Epidermal melanocyte (primary cell): ENCODE measurements at regions not wholly inside any gene's neighbourhood (a gene's known extent, or its start where the extent isn't known, plus 50 kb on each side); places are given as distances from the start of the nearest gene placed in this dataset.
A peak's percentile ranks its signal among the peaks of the same experiment; 100 is the strongest.

Experiments
- DNase-seq: peaks from one replicate; pipeline ENCODE4 v3.0.0; 2011; ENCODE audit warnings: low spot score; ENCODE audit not compliant: insufficient read length

DNA sequence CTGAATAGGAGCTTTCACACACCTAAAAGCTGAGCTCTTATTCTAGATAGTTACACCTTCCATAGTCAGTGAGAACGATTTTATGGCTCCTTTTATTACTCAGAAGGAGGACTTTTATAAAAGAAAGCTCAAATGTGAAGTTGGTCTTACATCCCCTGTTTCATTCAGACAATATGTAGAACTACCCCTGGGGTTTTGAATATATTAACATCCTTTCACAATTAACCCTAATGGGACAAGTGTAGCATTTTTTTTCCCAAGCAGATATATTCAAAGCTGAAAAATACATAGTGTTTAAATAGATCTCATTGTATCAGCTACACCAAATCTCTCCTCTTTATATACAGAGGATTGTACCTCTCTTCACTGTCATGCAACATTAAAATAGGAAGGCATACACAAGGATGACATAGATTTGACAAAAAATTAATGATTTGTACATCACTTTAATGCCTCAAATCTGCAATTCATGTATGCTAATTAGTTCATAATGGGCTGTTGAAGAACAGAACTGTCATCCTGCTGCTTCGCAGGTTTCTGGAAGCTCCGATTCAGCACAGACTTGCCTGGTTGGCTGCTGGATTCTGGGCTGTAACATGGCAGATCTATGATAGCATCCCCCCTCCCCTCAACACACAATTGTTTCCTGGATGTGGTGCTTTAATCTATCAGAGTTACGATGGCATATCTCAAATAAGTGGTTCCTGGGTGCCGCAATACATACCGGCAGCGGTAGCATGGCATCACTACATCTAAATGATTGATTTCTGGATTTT is 129.7 kb upstream of the PARD3B start:
- DNase-seq: no peak

GRCh38 chr2:204416236-204416635 is 129.0 kb upstream of the PARD3B start:
- DNase-seq: no peak

DNA sequence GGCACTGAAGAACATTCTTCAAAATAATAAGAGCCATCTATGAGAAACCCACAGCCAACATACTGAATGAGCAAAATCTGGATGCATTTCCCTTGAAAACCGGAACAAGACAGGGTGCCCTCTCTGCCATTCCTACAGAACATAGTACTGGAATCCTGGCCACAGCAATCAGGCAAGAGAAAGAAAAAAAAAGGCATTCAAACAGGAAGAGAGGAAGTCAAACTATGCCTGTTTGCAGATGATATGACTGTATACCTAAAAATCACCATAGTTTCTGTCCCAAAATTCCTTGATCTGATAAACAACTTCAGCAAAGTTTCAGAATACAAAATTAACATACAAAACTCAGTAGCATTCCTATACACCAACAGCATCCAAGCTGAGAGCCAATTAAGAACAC is 119.5 kb upstream of the PARD3B start:
- DNase-seq: no peak

DNA sequence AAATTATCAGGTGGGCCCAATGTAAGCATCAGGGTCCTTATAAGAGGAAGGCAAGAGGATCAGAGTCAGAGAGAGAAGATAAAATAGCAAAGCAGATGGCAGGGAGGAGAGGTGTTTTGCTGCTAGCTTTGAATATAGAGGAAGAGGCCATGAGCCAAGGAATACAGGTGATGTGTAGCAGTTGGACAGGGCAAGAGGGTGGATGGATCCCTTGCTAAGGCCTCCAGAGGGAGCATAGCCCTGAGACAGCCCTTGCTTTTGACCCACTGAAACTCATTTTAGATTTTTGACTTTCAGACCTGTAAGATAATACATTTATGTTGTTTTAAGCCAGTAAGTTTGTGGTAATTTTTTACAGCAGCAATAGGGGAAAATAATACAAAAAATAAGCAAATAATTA is 116.6 kb upstream of the PARD3B start:
- no peak for DNase-seq

DNA sequence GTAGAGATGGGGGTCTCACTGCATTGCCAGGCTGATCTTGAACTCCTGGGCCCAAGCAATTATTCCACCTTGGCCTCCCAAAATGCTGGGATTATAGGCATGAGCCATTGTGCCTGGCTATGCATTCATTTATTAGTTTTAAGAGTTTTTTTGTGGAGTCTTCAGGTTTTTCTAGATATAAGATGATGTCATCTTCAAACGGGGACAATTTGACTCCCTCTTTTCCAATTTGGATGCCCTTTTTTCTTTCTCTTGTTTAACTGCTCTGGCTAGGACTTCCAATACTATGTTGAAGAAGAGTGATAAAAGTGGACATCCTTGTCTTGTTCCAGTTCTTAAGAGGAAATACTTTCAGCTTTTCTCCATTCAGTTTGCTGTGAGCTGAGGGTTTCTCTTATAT is 113.7 kb upstream of the PARD3B start:
- DNase-seq: no peak

GRCh38 chr2:204432196-204432595 is 113.1 kb upstream of the PARD3B start:
- DNase-seq: no peak

DNA sequence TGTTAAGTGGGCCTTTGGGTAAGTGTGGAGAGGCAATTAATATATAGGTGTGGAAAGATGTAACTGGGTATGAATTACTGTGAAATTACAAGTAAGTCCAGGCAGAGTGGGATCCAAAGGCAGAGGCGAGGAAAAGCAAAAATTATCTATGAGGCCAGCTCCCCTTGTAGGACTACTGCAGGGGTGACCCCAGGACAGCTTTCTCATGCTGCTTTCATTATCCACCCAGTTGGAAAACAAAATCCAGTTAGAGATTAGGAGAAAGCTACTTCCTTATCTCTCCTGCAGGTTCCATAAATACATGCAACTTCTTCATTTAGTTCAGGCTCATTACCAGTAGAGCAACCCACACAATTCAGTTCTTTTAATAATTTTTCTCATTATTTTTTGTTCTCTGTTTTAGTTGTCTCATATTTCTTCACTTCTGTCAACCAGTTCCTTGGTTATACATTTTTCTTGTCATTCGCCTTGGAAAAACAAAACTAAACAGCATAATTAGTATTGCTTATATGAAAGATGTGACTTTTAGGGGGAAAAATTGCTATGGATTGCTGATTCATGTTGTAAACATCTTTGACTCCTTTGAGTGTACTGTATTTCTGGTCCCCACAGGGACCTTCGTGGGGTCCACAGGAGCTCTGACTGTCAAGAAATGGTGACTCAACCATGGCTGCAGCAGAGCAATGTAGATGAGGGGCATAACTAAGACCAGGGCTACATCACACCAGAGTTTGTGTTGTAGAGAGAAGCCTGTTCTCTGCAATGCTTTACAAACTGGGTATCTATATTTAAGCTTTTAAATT is 110.4 kb upstream of the PARD3B start:
- no peak for DNase-seq

DNA sequence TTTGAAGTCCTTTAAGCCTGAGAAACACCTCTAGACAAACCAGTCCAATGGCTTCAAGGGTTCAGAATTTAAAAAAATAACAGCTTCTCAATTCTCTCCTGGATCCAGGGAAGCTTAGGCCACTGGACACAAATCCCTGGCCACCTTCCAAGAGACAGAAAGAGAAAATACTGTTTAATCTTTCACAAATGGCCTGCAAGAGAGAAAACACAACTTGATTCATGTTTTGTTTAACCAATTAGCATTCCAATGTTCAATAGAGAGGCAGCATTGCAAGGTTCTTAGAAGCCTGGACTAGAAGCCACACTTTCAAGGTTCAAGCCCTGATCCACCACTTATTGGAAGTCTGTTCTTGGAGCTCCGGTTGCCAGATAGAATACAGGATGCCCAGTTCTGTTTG is 109.0 kb upstream of the PARD3B start:
- DNase-seq: no peak

DNA sequence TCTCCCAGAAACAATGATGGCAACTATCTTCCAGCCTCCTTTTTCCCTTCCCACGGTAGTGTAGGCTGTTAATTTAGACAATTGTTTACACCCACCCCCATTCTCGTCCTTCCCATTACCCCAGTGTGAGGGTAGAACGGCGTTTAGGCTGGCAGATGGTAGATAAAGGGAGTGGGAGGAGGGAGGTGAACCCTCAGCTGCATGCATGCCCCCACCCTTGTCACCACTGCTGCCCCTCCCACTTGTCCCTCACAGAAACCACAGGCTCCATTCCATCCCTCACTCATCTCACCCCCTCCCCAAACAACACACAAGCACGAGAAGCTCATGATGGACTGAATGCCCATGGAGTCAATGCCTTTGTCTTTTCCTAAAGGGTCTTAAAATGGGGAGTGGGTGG is 107.9 kb upstream of the PARD3B start:
- no peak for DNase-seq

DNA sequence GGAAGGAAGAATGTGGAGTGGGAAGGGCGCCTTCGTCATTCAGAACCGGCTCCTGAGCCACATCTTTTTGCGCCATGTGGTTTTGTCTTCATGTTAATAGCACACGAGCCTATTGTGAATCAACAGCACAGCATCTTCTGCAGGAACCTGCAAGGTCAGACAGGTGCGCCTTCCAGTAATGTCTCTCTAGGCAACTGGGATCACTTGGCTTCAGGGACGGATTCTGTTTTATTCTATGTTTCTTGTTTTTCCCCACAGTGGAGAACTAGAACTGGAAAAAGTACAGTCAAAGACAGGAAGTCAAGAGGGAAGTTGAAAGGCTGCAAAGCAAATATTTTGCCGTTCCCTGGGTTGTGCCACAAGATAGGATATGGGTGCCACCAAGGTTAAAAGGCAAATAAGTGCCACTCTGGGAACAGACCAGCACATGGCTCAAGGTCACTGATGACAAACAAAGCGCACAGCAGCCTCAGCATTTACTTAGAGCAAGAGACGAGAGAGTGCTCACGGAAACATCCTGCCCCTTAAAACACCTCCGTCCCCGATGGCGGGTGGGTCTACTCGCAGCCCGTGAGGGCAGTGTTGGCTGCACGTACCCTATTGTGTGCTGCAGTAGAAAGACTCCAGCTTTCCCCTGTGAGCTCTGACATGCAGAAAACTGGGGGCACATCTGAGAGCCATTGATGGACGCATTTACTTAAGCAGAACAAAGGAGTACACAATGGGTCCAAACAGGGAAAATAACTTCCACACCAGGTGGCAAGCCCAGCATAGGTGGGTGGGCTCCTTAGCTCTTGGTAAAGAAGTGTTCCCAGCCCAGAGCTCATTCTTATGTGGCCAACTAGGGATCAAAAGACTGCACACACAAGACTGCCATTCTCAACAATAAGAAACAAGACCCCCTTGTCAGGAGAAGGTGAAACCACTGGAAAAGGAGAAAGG is 107.2 kb upstream of the PARD3B start:
- DNase-seq: no peak

DNA sequence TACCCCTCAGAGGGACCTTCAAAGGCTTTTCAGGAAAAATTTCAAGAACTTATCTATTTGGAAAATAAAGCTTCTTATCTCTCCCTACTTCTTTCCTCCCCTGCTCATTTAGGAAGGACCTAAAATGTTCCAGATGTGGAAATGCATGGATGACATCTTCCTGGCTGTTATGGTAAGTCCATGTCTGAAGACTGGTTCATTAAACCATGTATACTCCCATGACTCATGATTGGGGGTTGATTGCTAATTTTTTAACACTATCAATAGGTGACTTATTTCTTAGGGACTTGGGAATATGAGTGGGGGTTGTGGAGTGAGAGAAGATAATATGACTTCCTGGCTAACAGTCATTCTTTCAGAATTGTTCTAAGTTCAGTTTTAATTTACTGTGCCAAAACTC is 104.0 kb upstream of the PARD3B start:
- no peak for DNase-seq

GRCh38 chr2:204445149-204445548 is 100.1 kb upstream of the PARD3B start:
- no peak for DNase-seq

GRCh38 chr2:204447722-204448121 is 97.6 kb upstream of the PARD3B start:
- DNase-seq: no peak

GRCh38 chr2:204449977-204450376 is 95.3 kb upstream of the PARD3B start:
- DNase-seq: no peak

- no peak for DNase-seq
Observed at GRCh38 chr2:204451766-204452165, 93.5 kb upstream of the PARD3B start.

DNA sequence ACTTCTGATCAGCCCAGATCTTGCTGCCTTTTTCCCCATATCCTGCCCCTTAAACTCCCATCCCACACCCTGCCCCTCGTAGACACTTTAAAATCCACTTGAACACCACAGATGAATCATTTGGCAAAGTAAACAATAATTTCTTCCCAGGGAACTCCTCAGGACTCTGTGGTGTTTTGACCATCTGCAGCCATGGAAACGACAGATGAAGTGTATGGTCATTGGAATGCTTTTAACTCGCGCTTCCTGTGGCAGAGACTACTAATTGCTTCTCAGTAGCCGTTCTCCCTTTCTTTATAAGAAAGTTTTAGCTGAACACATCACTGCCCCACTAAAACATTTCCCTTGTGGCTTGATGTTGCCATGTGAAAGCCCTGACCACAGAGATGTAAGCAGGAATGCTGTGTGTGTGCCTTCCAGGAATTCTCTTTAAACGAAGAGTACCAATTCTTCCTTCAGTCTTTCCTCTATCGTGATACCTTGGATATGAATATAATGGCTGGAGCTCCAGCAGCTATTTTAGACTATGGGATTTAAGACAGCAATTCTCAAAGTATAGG is 92.7 kb upstream of the PARD3B start:
- peak; percentile 57 for DNase-seq

DNA sequence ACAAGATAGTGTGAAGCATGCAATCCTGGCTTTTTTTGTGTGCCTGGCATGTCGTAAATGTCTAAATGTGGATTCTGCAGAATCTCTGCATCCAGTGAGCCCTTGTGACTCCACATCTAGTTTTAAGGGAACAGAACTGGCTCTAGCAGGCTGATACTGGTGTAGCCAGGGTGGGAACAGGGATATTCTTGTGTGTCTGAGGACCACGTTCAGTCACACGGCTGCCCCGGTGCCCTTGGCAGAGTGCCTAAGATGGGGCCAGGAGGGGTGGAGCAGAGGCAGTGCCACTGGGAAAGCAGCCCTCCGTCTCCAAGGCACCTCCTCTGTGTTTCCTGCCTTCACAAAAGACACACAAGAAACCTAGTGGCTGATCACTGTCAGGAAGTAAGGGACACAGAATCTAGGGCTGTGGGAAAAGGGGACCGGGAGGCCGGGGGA is 91.5 kb upstream of the PARD3B start:
- DNase-seq: no peak

DNA sequence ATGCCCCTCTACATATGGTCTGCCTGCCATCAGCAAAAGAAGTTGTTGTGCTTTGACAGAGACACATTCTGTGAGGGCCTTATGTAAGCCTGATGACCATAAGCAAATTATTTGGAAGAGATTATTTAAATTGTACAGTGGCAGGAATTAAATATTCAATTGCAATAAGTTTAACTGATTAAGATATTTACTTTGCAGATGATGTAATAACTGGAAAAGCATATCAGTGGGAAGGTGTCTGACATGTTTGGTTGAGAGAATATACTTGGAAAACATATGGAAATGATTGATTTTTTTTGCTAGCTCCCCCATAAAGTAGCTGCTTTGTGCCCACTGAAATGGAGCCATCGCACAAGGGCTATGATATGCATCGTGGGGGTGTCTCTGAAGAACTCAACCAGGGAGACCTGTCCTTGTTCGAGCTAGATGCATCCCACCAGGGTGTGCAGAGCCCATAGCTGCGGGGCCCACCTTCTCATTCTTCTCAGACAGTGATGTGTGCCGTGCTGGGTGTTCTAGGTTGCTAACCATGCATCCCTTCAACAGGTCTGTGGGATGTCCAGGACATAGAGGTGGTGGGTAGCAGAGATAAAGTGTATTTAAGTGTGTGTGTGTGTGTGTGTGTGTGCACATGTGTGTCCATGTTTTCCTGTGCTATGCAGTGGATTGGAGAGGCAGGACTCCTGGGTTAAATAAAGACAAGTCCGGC is 90.4 kb upstream of the PARD3B start:
- DNase-seq: no peak

DNA sequence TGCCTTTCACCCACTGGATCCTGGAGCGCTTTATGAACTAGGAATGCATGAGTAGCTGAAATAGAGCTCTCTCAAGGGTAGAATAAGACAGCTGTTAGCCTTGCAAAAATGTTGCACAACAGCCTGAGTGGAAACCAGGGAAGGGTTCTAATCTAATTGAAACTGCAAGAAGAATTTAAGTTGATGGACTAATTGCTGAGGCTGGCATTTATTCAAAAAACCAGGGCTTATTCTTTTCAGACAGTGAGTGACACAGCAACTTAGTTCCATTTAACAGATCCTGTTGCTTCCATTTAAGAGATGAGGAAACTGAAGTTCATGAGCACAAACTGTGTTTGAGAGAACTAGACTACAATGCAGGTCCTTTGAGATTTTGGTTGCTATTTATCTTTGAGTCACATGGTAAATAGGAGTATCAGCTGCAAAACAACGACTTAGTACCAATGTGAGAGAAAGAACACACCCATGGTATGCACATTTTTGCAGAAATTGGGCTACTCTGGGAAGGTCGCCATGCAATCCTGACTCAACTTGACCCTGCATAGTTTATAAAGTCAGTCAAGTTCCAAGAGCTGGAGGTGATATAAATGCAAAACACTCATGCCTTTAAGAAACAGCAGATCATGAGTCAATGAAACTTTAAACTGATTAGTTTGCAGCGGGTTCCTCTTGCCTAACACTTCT is 76.4 kb upstream of the PARD3B start:
- peak; percentile 19 for DNase-seq

GRCh38 chr2:204470178-204470620 is 75.1 kb upstream of the PARD3B start:
- no peak for DNase-seq
